ENCODE measurements at regions not wholly inside any gene's neighbourhood (a gene's known extent, or its start where the extent isn't known, plus 50 kb on each side); places are given as distances from the start of the nearest gene placed in this dataset.

- TF ChIP-seq CTCF (IDR thresholded peaks at IDR 0.05; ENCODE audit: insufficient read depth, low read length, poor library complexity, severe bottlenecking) (no peak), EZH2phosphoT487 (conservative IDR thresholded peaks at IDR 0.05; ENCODE audit: low read length) (no peak)
These were observed 1632.8 kb downstream of the MAT2B start for GRCh38 chr5:165138236-165138635.

Measured in SU-DHL-6 (cell line).